Gastrocnemius medialis (tissue), 4 donors: ENCODE measurements at regions not wholly inside any gene's neighbourhood (a gene's known extent, or its start where the extent isn't known, plus 50 kb on each side); places are given as distances from the start of the nearest gene placed in this dataset.

Source experiments
- ATAC-seq, 2 donors: fragments of 150-250 bp; one replicate each; pipeline ENCODE4 v1.9.1; 2016
- DNase-seq, 2 donors: peaks; one replicate each; pipeline ENCODE4 v3.0.0-alpha.2; 2019
- H3K27ac ChIP-seq, 4 donors: fragments of 200-600 bp; sonication (generic); 1 replicate in 1 of 4; 2 replicates in 3 of 4; pipeline ENCODE4 v1.5.1; 2016 to 2018; ENCODE audit warnings: mild to moderate bottlenecking in 2 of 4, moderate library complexity in 1 of 4
- H3K27me3 ChIP-seq, 3 donors: fragments of 200-600 bp; sonication (generic) in 2 of 3; 1 replicate in 1 of 3; 2 replicates in 2 of 3; pipeline versions ENCODE4 v1.5.1 to v1.6.0; 2016 to 2019; ENCODE audit warnings: mild to moderate bottlenecking in 1 of 3, moderate library complexity in 1 of 3
- H3K36me3 ChIP-seq, 2 donors: fragments of 200-600 bp; sonication (generic) in 1 of 2; one replicate each; pipeline ENCODE4 v1.5.1; 2017 to 2018
- H3K4me1 ChIP-seq, 2 donors: fragments of 200-600 bp; sonication (generic) in 1 of 2; one replicate each; pipeline ENCODE4 v1.5.1; 2016 to 2017; ENCODE audit warnings: mild to moderate bottlenecking in 2 of 2
- H3K4me3 ChIP-seq, 4 donors: fragments of 200-600 bp; sonication (generic) in 3 of 4; 1 replicate in 1 of 4; 2 replicates in 3 of 4; pipeline ENCODE4 v1.5.1; 2016 to 2019; ENCODE audit warnings: mild to moderate bottlenecking in 2 of 4
- H3K9me3 ChIP-seq, 3 donors: fragments of 200-600 bp; sonication (generic) in 2 of 3; 1 replicate in 1 of 3; 2 replicates in 2 of 3; pipeline ENCODE4 v1.5.1; 2016 to 2019
- CTCF ChIP-seq, 5 experiments: fragments of 450-650 bp in 3 of 5; fragments of 200-600 bp in 2 of 5; sonication (generic) in 2 of 5; IDR thresholded peaks in 4 of 5; conservative IDR thresholded peaks in 1 of 5; 1 replicate in 4 of 5; 2 replicates in 1 of 5; pipeline ENCODE4 v1.5.1; 2016 to 2019; ENCODE audit warnings: antibody characterized with exemption in 5 of 5, mild to moderate bottlenecking in 3 of 5, moderate library complexity in 3 of 5
- POLR2A ChIP-seq, 2 donors: fragments of 450-650 bp; IDR thresholded peaks; one replicate each; pipeline ENCODE4 v1.6.1; 2017; ENCODE audit warnings: antibody characterized with exemption in 2 of 2, mild to moderate bottlenecking in 2 of 2, moderate library complexity in 2 of 2
- in situ Hi-C, 4 donors: fragments of 200-750 bp; cut with MboI; loops; one replicate each; pipeline versions ENCODE4 v1.15.0 to v1.8.0; 2017; ENCODE audit warnings: low sequenced_read_pairs in 4 of 4
- intact Hi-C: fragments of 100-400 bp; cut with DNase I; formaldehyde crosslinking; loops from one replicate; pipeline ENCODE4 v1.15.1; 2023; ENCODE audit warnings: low total_unique reads

DNA sequence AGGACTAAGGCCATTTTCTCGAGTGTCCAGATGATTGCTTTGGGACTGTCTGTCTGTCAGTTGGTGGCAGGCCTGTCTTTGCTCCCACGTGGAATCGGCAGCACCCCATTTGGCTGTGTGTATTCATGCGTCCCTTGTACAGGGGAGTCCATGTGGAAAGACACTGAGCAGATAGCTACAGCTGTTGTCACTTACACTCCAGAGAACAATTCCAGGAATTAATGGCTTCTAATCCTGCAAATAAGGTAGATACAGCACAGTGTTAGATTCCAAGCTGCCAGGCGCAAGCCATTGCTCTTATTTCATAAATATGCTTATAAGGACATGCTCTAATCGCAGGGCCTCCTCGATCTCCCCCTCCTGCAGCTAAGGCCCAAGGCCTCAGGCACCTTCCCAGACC is 208.8 kb downstream of the VRK1 start:
- Histone ChIP-seq H3K9me3 (no peaks in the 10 kb centered on the region), H3K27ac (no peak overlapping the region), H3K4me1 (no peaks in the 10 kb centered on the region), H3K4me3 (no peak overlapping the region), H3K36me3 (no peaks in the 10 kb centered on the region), H3K27me3 (no peaks in the 10 kb centered on the region)
- intact Hi-C loops, result no loop called here
- ATAC-seq, result no peak
- no peak for DNase-seq
- in situ Hi-C loops, result no loop called here
- no peak for TF ChIP-seq POLR2A (IDR thresholded peaks at IDR 0.05)
- TF ChIP-seq CTCF (IDR thresholded peaks at IDR 0.05 in 4 of 5, conservative IDR thresholded peaks at IDR 0.05 in 1 of 5), result no peak

DNA sequence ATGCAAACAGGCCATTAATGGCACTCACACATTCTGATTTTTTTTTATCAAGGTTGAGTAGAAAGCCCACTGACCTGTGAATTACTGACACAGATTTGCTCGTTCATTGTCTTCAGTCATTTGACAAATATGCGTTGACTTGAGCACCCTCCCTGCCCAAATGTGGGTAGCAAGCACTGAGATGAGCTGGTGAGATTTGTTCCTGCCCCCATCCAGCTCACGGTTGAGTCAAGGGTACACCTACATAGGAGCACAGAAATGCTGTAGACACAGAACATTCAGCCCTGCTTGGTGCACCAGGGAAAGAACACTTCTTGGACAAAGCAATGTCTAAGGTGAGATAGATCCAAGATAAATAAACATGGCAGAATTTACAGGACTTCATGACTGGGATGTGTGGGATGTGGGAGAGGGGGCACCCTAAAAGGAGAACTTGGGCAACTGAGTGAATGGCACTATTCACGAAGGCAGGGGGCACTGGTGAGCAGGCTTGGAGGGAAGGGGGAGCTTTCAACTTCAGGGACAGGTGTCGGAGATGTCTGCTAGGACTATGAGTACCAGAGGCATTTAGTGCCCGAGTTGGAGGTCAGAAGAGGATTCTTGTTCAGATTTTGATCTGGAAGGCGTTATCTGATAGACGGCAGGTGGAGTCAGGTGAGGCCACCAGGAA is 213.4 kb downstream of the VRK1 start:
- TF ChIP-seq CTCF (IDR thresholded peaks at IDR 0.05 in 4 of 5, conservative IDR thresholded peaks at IDR 0.05 in 1 of 5), result no peak
- no peak for TF ChIP-seq POLR2A (IDR thresholded peaks at IDR 0.05)
- no peaks in the 10 kb centered on the region for H3K27me3 ChIP-seq
- no peaks in the 10 kb centered on the region for H3K4me1 ChIP-seq
- ATAC-seq (no peak), DNase-seq (no peak)
- H3K27ac ChIP-seq, result no peak overlapping the region
- in situ Hi-C loops (no loop called here), intact Hi-C loops (no loop called here)
- no peaks in the 10 kb centered on the region for H3K9me3 ChIP-seq
- H3K36me3 ChIP-seq, result no peaks in the 10 kb centered on the region
- H3K4me3 ChIP-seq, result no peak overlapping the region

- H3K27ac ChIP-seq, result no peak overlapping the region
- no peak for TF ChIP-seq POLR2A (IDR thresholded peaks at IDR 0.05)
- TF ChIP-seq CTCF (IDR thresholded peaks at IDR 0.05 in 4 of 5, conservative IDR thresholded peaks at IDR 0.05 in 1 of 5), result no peak
- H3K9me3 ChIP-seq, result no peaks in the 10 kb centered on the region
- no peaks in the 10 kb centered on the region for H3K27me3 ChIP-seq
- ATAC-seq (no peak), DNase-seq (no peak)
- H3K36me3 ChIP-seq, result no peaks in the 10 kb centered on the region
- intact Hi-C loops, result no loop called here
- in situ Hi-C loops, result no loop called here
- H3K4me1 ChIP-seq, result no peaks in the 10 kb centered on the region
- no peak overlapping the region for H3K4me3 ChIP-seq
These were observed 216.7 kb downstream of the VRK1 start for GRCh38 chr14:97013878-97014277.

GRCh38 chr14:97021001-97021400 is 223.8 kb downstream of the VRK1 start:
- H3K27ac ChIP-seq, result no peak overlapping the region
- ATAC-seq (no peak), DNase-seq (no peak)
- no peaks in the 10 kb centered on the region for H3K36me3 ChIP-seq
- H3K4me1 ChIP-seq, result no peaks in the 10 kb centered on the region
- in situ Hi-C loops, result no loop called here
- TF ChIP-seq CTCF (IDR thresholded peaks at IDR 0.05 in 4 of 5, conservative IDR thresholded peaks at IDR 0.05 in 1 of 5) (no peak), POLR2A (IDR thresholded peaks at IDR 0.05) (no peak)
- H3K4me3 ChIP-seq, result no peak overlapping the region
- intact Hi-C loops, result no loop called here
- H3K9me3 ChIP-seq, result no peaks in the 10 kb centered on the region
- H3K27me3 ChIP-seq, result no peaks in the 10 kb centered on the region
